Spleen (tissue), 11 donors: ENCODE measurements at regions not wholly inside any gene's neighbourhood (a gene's known extent, or its start where the extent isn't known, plus 50 kb on each side); places are given as distances from the start of the nearest gene placed in this dataset.
A peak's percentile ranks its signal among the peaks of the same experiment; 100 is the strongest.
"Not testable (repeated sequence)": the region's sequence is repeated elsewhere in the genome, so short reads cannot be mapped to it uniquely, and the experiment has no call there.

ENCODE experiments used
- DNase-seq: peaks from one replicate; pipeline ENCODE4 v3.0.0-alpha.2; 2020
- H3K27ac ChIP-seq, 8 donors: fragments of 200-600 bp; sonication (generic) in 7 of 8; 1 replicate in 4 of 8; 2 replicates in 4 of 8; pipeline versions ENCODE4 v1.5.0 to v1.8.0; 2016 to 2021; ENCODE audit warnings: inconsistent platforms in 4 of 8, mild to moderate bottlenecking in 4 of 8, moderate library complexity in 1 of 8
- H3K27me3 ChIP-seq, 7 donors: fragments of 200-600 bp; sonication (generic) in 6 of 7; replicated peaks in 1 of 7; 1 replicate in 4 of 7; 2 replicates in 3 of 7; pipeline versions ENCODE4 v1.5.0 to v1.8.0; 2016 to 2021; ENCODE audit warnings: inconsistent platforms in 3 of 7, mild to moderate bottlenecking in 1 of 7
- H3K36me3 ChIP-seq, 6 donors: fragments of 200-600 bp; sonication (generic) in 5 of 6; 1 replicate in 4 of 6; 2 replicates in 2 of 6; pipeline versions ENCODE4 v1.5.0 to v1.8.0; 2016 to 2021; ENCODE audit warnings: inconsistent platforms in 2 of 6
- H3K4me1 ChIP-seq, 6 donors: fragments of 200-600 bp; sonication (generic) in 5 of 6; 1 replicate in 3 of 6; 2 replicates in 3 of 6; pipeline versions ENCODE4 v1.5.0 to v1.8.0; 2016 to 2021; ENCODE audit warnings: inconsistent platforms in 3 of 6
- H3K4me3 ChIP-seq, 8 donors: fragments of 200-600 bp; sonication (generic) in 7 of 8; 1 replicate in 4 of 8; 2 replicates in 4 of 8; pipeline versions ENCODE4 v1.5.0 to v1.8.0; 2016 to 2021; ENCODE audit warnings: inconsistent platforms in 4 of 8, mild to moderate bottlenecking in 4 of 8, moderate library complexity in 2 of 8
- H3K9me3 ChIP-seq, 8 donors: fragments of 200-600 bp; sonication (generic) in 7 of 8; 1 replicate in 4 of 8; 2 replicates in 4 of 8; pipeline versions ENCODE4 v1.5.0 to v1.8.0; 2016 to 2021; ENCODE audit warnings: inconsistent platforms in 4 of 8
- CTCF ChIP-seq, 11 experiments: fragments of 200-600 bp in 7 of 11; fragments of 450-650 bp in 4 of 11; sonication (generic) in 4 of 11; IDR thresholded peaks in 8 of 11; conservative IDR thresholded peaks in 3 of 11; 1 replicate in 7 of 11; 2 replicates in 4 of 11; pipeline versions ENCODE4 v1.4.0 to v1.8.0; 2016 to 2021; ENCODE audit warnings: antibody characterized with exemption in 11 of 11, inconsistent platforms in 4 of 11, mild to moderate bottlenecking in 1 of 11
- POLR2A ChIP-seq, 3 donors: fragments of 450-650 bp; IDR thresholded peaks; one replicate each; pipeline ENCODE4 v1.5.1; 2017; ENCODE audit warnings: antibody characterized with exemption in 3 of 3, mild to moderate bottlenecking in 1 of 3
- POLR2AphosphoS5 ChIP-seq, 3 donors: sonication (generic); formaldehyde crosslinking; IDR thresholded peaks; one replicate each; pipeline ENCODE4 v1.5.1; 2017; ENCODE audit warnings: antibody characterized with exemption in 3 of 3
- WGBS, 5 donors: extraction: QIAGEN DNeasy Blood & Tissue Kit in 3 of 5; methylation state at CpG; one replicate each; pipeline versions ENCODE4 v1.1.5 to v1.1.7; 2013 to 2018; 5-methylcytosine and 5-hydroxymethylcytosine counted together
- intact Hi-C: fragments of 100-400 bp; cut with DNase I; formaldehyde crosslinking; loops from one replicate; pipeline ENCODE4 v1.15.0; 2023; ENCODE audit warnings: low total_unique reads
- donor health status: healthy with polysubstance abuse.
- donor health status: DM: no; HTN: no; CAD: no; lungs with moderate emphysema.
- donor health status: DM: no; HTN: no; CAD: no.
- donor health status: Bipolar disorder and iron deficiency.
- donor health status: healthy.
- donor health status: DM: no; HTN: no; CAD: no.
- donor health status: DM: yes; HTN: yes; CAD: no.

GRCh38 chr2:132009874-132010521 lies 151.8 kb downstream of the ANKRD30BL start:
- Histone ChIP-seq H3K4me3 (peak overlapping the region in 1 of 8 donors; percentile 19), H3K27me3 (peaks cover 0 to 31% (median 16%) of the 10 kb centered on the region in 7 donors), H3K9me3 (peaks cover 0 to 3% (median 0%) of the 10 kb centered on the region in 8 donors), H3K4me1 (peaks cover 0 to 8% (median 3%) of the 10 kb centered on the region in 6 donors), H3K36me3 (no peaks in the 10 kb centered on the region), H3K27ac (no peak overlapping the region)
- WGBS, 5 donors, result 2 to 4% (median 3%) methylated on average over 56 of the region's 56 CpGs
- no peak for DNase-seq
- intact Hi-C loops, result no loop called here
- no peak for TF ChIP-seq POLR2A (IDR thresholded peaks at IDR 0.05)
- no peak for TF ChIP-seq CTCF (IDR thresholded peaks at IDR 0.05 in 8 of 11, conservative IDR thresholded peaks at IDR 0.05 in 3 of 11)
- no peak for TF ChIP-seq POLR2AphosphoS5 (IDR thresholded peaks at IDR 0.05)

- no peak overlapping the region for H3K27ac ChIP-seq
- peaks cover 0 to 8% (median 3%) of the 10 kb centered on the region in 6 donors for H3K4me1 ChIP-seq
- peaks cover 0 to 31% (median 16%) of the 10 kb centered on the region in 7 donors for H3K27me3 ChIP-seq
- H3K9me3 ChIP-seq, result peaks cover 0 to 9% (median 0%) of the 10 kb centered on the region in 8 donors
- intact Hi-C loops, result no loop called here
- DNase-seq, result no peak
- TF ChIP-seq POLR2AphosphoS5 (IDR thresholded peaks at IDR 0.05) (no peak), CTCF (IDR thresholded peaks at IDR 0.05 in 8 of 11, conservative IDR thresholded peaks at IDR 0.05 in 3 of 11) (no peak), POLR2A (IDR thresholded peaks at IDR 0.05) (no peak)
- WGBS, 5 donors, result 12 to 16% (median 15%) methylated on average over 13 of the region's 13 CpGs
- H3K4me3 ChIP-seq, result peak overlapping the region in 1 of 8 donors; percentile 19
- no peaks in the 10 kb centered on the region for H3K36me3 ChIP-seq
These were observed 152.4 kb downstream of the ANKRD30BL start for GRCh38 chr2:132009177-132009873.

- H3K27me3 ChIP-seq, DNase-seq, H3K4me1 ChIP-seq, H3K27ac ChIP-seq, H3K9me3 ChIP-seq, intact Hi-C loops, H3K36me3 ChIP-seq, H3K4me3 ChIP-seq: not testable (repeated sequence)
- 11 to 33% (median 26%) methylated on average over 1 of the region's 1 CpG for WGBS, 5 donors
These were observed 171.0 kb downstream of the ANKRD30BL start for GRCh38 chr2:131990751-131991150.

- H3K9me3 ChIP-seq, result peaks cover 0 to 11% (median 0%) of the 10 kb centered on the region in 8 donors
- H3K4me1 ChIP-seq, intact Hi-C loops, H3K27me3 ChIP-seq, H3K36me3 ChIP-seq, H3K27ac ChIP-seq, DNase-seq, H3K4me3 ChIP-seq: not testable (repeated sequence)
- WGBS, 5 donors, result 64 to 82% (median 76%) methylated on average over 10 of the region's 10 CpGs
These were observed 195.1 kb downstream of the ANKRD30BL start for GRCh38 chr2:131966671-131967070.

- H3K4me3 ChIP-seq, result no peak overlapping the region
- TF ChIP-seq POLR2A (IDR thresholded peaks at IDR 0.05) (no peak), POLR2AphosphoS5 (IDR thresholded peaks at IDR 0.05) (no peak), CTCF (IDR thresholded peaks at IDR 0.05 in 8 of 11, conservative IDR thresholded peaks at IDR 0.05 in 3 of 11) (no peak)
- 89 to 94% (median 93%) methylated on average over 20 to 32 of the region's 32 CpGs for WGBS, 5 donors
- peaks cover 0 to 11% (median 0%) of the 10 kb centered on the region in 8 donors for H3K9me3 ChIP-seq
- H3K36me3 ChIP-seq, result no peaks in the 10 kb centered on the region
- DNase-seq, result peak; percentile 47
- intact Hi-C loops, result no loop called here
- H3K27ac ChIP-seq, result no peak overlapping the region
- H3K4me1 ChIP-seq, result no peaks in the 10 kb centered on the region
- H3K27me3 ChIP-seq, result no peaks in the 10 kb centered on the region
These were observed 195.5 kb downstream of the ANKRD30BL start for GRCh38 chr2:131966256-131966655.

GRCh38 chr2:131958019-131958609 lies 203.6 kb downstream of the ANKRD30BL start:
- 63 to 91% (median 74%) methylated on average over 2 of the region's 2 CpGs for WGBS, 5 donors
- H3K27ac ChIP-seq, intact Hi-C loops, H3K4me1 ChIP-seq, H3K9me3 ChIP-seq, H3K27me3 ChIP-seq, H3K4me3 ChIP-seq, H3K36me3 ChIP-seq, DNase-seq: not testable (repeated sequence)

GRCh38 chr2:131948641-131949040 lies 213.1 kb downstream of the ANKRD30BL start:
- H3K27ac ChIP-seq, H3K4me1 ChIP-seq, H3K4me3 ChIP-seq, H3K36me3 ChIP-seq, H3K27me3 ChIP-seq, H3K9me3 ChIP-seq, intact Hi-C loops, DNase-seq: not testable (repeated sequence)
